ENCODE measurements at regions not wholly inside any gene's neighbourhood (a gene's known extent, or its start where the extent isn't known, plus 50 kb on each side); places are given as distances from the start of the nearest gene placed in this dataset.

DNA sequence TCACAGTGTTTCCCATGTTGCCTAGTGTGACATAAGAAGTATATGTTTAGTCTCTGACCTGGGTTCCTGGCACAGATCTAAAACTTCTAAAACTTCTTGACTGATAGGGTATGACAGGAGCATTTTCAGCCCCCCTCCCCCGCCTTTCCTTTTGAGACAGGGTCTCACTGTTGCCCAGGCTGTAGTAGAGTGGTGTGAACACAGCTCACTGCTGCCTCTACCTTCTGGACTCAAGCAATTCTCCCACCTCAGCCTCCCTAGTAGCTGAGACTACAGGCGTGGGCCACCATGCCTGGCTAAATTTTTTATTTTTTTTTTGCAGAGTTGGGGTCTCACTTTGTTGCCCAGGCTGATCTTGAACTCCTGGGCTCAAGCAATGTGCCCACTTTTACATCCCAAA, 421.1 kb upstream of the RGS6 start:
- no peak overlapping the region for H4K91ac ChIP-seq (ENCODE audit: insufficient read length, low read depth, low read length)
- H2AK5ac ChIP-seq (ENCODE audit: insufficient read length, low read length): no peak overlapping the region
- no peak overlapping the region for H2BK120ac ChIP-seq (ENCODE audit: low read depth, low read length, poor library complexity, severe bottlenecking)
- no peaks in the 10 kb centered on the region for H3K23me2 ChIP-seq (ENCODE audit: insufficient read length, low read depth, low read length, poor library complexity, severe bottlenecking)
- Mint-ChIP-seq H3K9me3 (no peaks in the 10 kb centered on the region), H3K27me3 (ENCODE audit: low read depth) (no peaks in the 10 kb centered on the region), H3K27ac (peak overlapping the region in 1 of 3 experiments; percentile 20; a peak in 2 of 7 replicates), H3K4me1 (peaks cover 15 to 22% of the 10 kb centered on the region in 2 experiments), H3K4me3 (no peak overlapping the region), H3K36me3 (ENCODE audit: insufficient read depth in 1 of 3, low read depth in 3 of 3) (peaks cover 4 to 16% (median 6%) of the 10 kb centered on the region in 3 experiments; a peak in 5 of 7 replicates)
- no peak overlapping the region for H3K4ac ChIP-seq (ENCODE audit: low read depth, low read length)
- no peaks in the 10 kb centered on the region for H3K79me2 ChIP-seq (ENCODE audit: insufficient read depth, low read length)
- no peaks in the 10 kb centered on the region for H4K20me1 ChIP-seq (ENCODE audit: control insufficient read depth, insufficient read depth, insufficient read length)
- H2BK20ac ChIP-seq (ENCODE audit: low read depth, low read length, poor library complexity, severe bottlenecking): no peak overlapping the region
- no peaks in the 10 kb centered on the region for H3K9me3 ChIP-seq (ENCODE audit: control insufficient read depth, low read depth, low read length)
- no peak overlapping the region for H3T11ph ChIP-seq (ENCODE audit: low read length)
- no peak overlapping the region for H3K14ac ChIP-seq (ENCODE audit: insufficient read depth, low read length)
- H3K56ac ChIP-seq (ENCODE audit: insufficient read length, low read depth, low read length): no peak overlapping the region
- H3K4me1 ChIP-seq (ENCODE audit: insufficient read depth, low read length): no peaks in the 10 kb centered on the region
- no peak overlapping the region for H3K18ac ChIP-seq (ENCODE audit: insufficient read length, low read depth, low read length)
- H2BK15ac ChIP-seq (ENCODE audit: low read depth, low read length): no peak overlapping the region
- no peak overlapping the region for H3K23ac ChIP-seq (ENCODE audit: insufficient read length, low read depth, low read length)
- H3K27ac ChIP-seq (ENCODE audit: insufficient read length, low read depth, low read length): no peak overlapping the region
- TF ChIP-seq, protein P1, sequence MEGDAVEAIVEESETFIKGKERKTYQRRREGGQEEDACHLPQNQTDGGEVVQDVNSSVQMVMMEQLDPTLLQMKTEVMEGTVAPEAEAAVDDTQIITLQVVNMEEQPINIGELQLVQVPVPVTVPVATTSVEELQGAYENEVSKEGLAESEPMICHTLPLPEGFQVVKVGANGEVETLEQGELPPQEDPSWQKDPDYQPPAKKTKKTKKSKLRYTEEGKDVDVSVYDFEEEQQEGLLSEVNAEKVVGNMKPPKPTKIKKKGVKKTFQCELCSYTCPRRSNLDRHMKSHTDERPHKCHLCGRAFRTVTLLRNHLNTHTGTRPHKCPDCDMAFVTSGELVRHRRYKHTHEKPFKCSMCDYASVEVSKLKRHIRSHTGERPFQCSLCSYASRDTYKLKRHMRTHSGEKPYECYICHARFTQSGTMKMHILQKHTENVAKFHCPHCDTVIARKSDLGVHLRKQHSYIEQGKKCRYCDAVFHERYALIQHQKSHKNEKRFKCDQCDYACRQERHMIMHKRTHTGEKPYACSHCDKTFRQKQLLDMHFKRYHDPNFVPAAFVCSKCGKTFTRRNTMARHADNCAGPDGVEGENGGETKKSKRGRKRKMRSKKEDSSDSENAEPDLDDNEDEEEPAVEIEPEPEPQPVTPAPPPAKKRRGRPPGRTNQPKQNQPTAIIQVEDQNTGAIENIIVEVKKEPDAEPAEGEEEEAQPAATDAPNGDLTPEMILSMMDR (conservative IDR thresholded peaks at IDR 0.05): no peak
- H3K9ac ChIP-seq (ENCODE audit: extremely low read depth, insufficient read length, low read length): no peak overlapping the region
- H4K5ac ChIP-seq (ENCODE audit: insufficient read length, low read depth, low read length): no peak overlapping the region
- H2BK12ac ChIP-seq (ENCODE audit: insufficient read length, low read depth, low read length): no peak overlapping the region
- no peak overlapping the region for H3K4me2 ChIP-seq (ENCODE audit: insufficient read depth, insufficient read length, low read length)
- H2AFZ ChIP-seq (ENCODE audit: low read length): no peak overlapping the region
- no peaks in the 10 kb centered on the region for H3K27me3 ChIP-seq (ENCODE audit: insufficient read depth, low read length)
- H2BK5ac ChIP-seq (ENCODE audit: insufficient read length, low read length): no peak overlapping the region
- H3K79me1 ChIP-seq (ENCODE audit: insufficient read depth, low read depth, low read length, poor library complexity, severe bottlenecking): no peaks in the 10 kb centered on the region
- no CpG with 5 or more reads among the region's 2 CpGs for WGBS (ENCODE audit: extremely low coverage, insufficient read length, low lambda C conversion rate)
- no peak for DNase-seq
- H4K8ac ChIP-seq (replicated peaks; ENCODE audit: insufficient read length, low read depth, low read length): no peak overlapping the region
